Hepatocyte (in vitro differentiated cells): ENCODE measurements at regions not wholly inside any gene's neighbourhood (a gene's known extent, or its start where the extent isn't known, plus 50 kb on each side); places are given as distances from the start of the nearest gene placed in this dataset.

Experiments used
- DNase-seq: peaks from one replicate; pipeline ENCODE4 v3.0.0-alpha.2; 2016; ENCODE audit warnings: low spot score
- H2AFZ ChIP-seq: fragments of 200-600 bp; sonication (generic); 2 replicates; pipeline ENCODE4 v1.6.0; 2016; ENCODE audit warnings: antibody characterized with exemption, mild to moderate bottlenecking
- H3K27ac ChIP-seq: fragments of 200-600 bp; sonication (generic); 2 replicates; pipeline ENCODE4 v1.5.1; 2016; ENCODE audit warnings: mild to moderate bottlenecking
- H3K27me3 ChIP-seq: fragments of 200-600 bp; sonication (generic); 2 replicates; pipeline ENCODE4 v1.6.1; 2016
- H3K36me3 ChIP-seq: fragments of 200-600 bp; sonication (generic); replicated peaks from 2 replicates; pipeline ENCODE4 v1.5.1; 2016; ENCODE audit warnings: low read depth; ENCODE audit not compliant: insufficient read depth
- H3K4me1 ChIP-seq: fragments of 200-600 bp; sonication (generic); 2 replicates; pipeline ENCODE4 v1.5.1; 2016; ENCODE audit warnings: mild to moderate bottlenecking, moderate library complexity; ENCODE audit not compliant: insufficient read depth
- H3K4me2 ChIP-seq: fragments of 200-600 bp; sonication (generic); 2 replicates; pipeline ENCODE4 v1.6.0; 2016
- H3K4me3 ChIP-seq: fragments of 200-600 bp; sonication (generic); 2 replicates; pipeline ENCODE4 v1.5.1; 2016; ENCODE audit warnings: mild to moderate bottlenecking
- H3K79me2 ChIP-seq: fragments of 200-600 bp; sonication (generic); 2 replicates; pipeline ENCODE4 v1.6.0; 2017; ENCODE audit warnings: mild to moderate bottlenecking
- H3K9me2 ChIP-seq: fragments of 200-600 bp; sonication (generic); replicated peaks from 2 replicates; pipeline ENCODE4 v1.6.0; 2017; ENCODE audit warnings: mild to moderate bottlenecking; ENCODE audit not compliant: insufficient read depth
- H3K9me3 ChIP-seq: fragments of 200-600 bp; sonication (generic); 2 replicates; pipeline ENCODE4 v1.5.1; 2016; ENCODE audit warnings: low read depth, mild to moderate bottlenecking
- H4K20me1 ChIP-seq: fragments of 200-600 bp; sonication (generic); 2 replicates; pipeline ENCODE4 v1.6.0; 2016; ENCODE audit warnings: mild to moderate bottlenecking; ENCODE audit not compliant: insufficient read depth, poor library complexity, severe bottlenecking
- EZH2 ChIP-seq: fragments of 200-600 bp; sonication (generic); IDR thresholded peaks from 2 replicates; pipeline ENCODE4 v1.6.1; 2016; ENCODE audit warnings: antibody characterized with exemption, mild to moderate bottlenecking, borderline replicate concordance
- EZH2phosphoT487 ChIP-seq: fragments of 200-600 bp; sonication (generic); IDR thresholded peaks from one replicate; pipeline ENCODE4 v1.6.1; 2018; ENCODE audit warnings: antibody characterized with exemption, mild to moderate bottlenecking, low read depth, moderate library complexity; ENCODE audit not compliant: unreplicated experiment, severe bottlenecking
- WGBS: methylation state at CpG from one replicate; pipeline ENCODE4 v1.1.6; 2016; ENCODE audit warnings: low lambda C conversion rate; ENCODE audit errors: missing lambda C conversion rate; 5-methylcytosine and 5-hydroxymethylcytosine counted together
- TF ChIP-seq, protein P1 (sequence below): fragments of 200-600 bp; sonication (generic); IDR thresholded peaks from 2 replicates; pipeline ENCODE4 v1.5.1; 2016; ENCODE audit warnings: antibody characterized with exemption, mild to moderate bottlenecking; ENCODE audit not compliant: poor library complexity

DNA sequence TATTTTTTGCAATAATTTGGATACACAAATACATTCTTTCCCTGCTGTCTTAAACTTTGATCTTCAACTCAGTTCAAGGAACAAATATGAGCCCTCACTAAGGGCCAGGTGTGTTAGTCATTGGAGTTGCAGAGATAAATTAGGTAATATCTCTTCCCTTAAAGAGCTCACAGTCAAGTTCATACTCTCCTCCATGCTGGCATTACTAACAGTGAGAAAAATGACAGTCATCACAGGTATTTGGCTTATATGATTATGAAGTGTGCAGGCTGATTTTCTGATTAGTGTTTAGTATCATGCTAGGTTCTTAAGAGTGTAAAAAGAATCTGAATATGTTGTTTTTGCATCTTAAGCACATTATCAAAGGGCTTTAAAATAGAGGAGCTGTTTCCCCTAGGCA, 594.7 kb downstream of the CCER1 start:
- H3K9me3 ChIP-seq, result no peaks in the 10 kb centered on the region
- DNase-seq, result no peak
- H3K4me3 ChIP-seq, result no peak overlapping the region
- no peak overlapping the region for H3K27ac ChIP-seq
- no peaks in the 10 kb centered on the region for H3K27me3 ChIP-seq
- no peaks in the 10 kb centered on the region for H4K20me1 ChIP-seq
- TF ChIP-seq EZH2phosphoT487, result no peak
- TF ChIP-seq, protein P1, sequence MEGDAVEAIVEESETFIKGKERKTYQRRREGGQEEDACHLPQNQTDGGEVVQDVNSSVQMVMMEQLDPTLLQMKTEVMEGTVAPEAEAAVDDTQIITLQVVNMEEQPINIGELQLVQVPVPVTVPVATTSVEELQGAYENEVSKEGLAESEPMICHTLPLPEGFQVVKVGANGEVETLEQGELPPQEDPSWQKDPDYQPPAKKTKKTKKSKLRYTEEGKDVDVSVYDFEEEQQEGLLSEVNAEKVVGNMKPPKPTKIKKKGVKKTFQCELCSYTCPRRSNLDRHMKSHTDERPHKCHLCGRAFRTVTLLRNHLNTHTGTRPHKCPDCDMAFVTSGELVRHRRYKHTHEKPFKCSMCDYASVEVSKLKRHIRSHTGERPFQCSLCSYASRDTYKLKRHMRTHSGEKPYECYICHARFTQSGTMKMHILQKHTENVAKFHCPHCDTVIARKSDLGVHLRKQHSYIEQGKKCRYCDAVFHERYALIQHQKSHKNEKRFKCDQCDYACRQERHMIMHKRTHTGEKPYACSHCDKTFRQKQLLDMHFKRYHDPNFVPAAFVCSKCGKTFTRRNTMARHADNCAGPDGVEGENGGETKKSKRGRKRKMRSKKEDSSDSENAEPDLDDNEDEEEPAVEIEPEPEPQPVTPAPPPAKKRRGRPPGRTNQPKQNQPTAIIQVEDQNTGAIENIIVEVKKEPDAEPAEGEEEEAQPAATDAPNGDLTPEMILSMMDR, result no peak
- no peak for TF ChIP-seq EZH2
- H2AFZ ChIP-seq, result no peak overlapping the region
- no peak overlapping the region for H3K4me2 ChIP-seq
- H3K4me1 ChIP-seq, result no peaks in the 10 kb centered on the region
- no peaks in the 10 kb centered on the region for H3K79me2 ChIP-seq
- no peaks in the 10 kb centered on the region for H3K36me3 ChIP-seq
- H3K9me2 ChIP-seq, result no peaks in the 10 kb centered on the region

DNA sequence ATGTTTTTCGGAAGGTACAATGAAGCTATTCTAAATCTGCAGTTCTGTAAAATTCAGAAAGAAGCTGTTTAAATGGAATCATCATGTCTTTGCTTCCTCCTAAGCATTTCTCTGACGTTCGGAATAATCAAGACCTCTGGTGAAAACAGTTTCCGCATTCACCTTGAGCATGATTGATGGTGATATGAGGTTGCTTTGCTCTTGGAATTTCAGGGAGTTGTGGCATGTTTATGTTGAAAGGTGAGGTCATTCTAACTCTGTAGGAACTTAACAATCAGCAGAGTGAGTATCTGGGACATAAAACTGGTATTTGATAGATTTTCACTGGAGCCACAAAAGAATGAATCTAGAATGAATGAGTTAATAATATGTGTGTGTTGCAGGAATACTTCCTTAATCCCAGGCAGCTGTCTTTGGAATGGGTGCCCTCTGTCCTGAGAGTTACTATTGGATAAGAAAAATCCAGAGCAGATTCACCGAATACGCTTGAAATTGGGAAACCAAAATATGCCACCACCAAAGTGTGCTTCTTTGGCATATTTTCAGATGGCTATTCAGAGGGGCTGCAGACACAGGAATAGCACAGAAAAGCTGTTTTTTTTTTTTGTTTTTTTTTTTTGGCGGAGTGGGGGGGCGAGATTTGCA, 599.1 kb downstream of the CCER1 start:
- Histone ChIP-seq H3K9me2 (no peaks in the 10 kb centered on the region), H3K27ac (no peak overlapping the region), H3K4me3 (no peak overlapping the region), H3K27me3 (no peaks in the 10 kb centered on the region), H3K79me2 (no peaks in the 10 kb centered on the region), H3K4me2 (no peak overlapping the region), H3K9me3 (no peaks in the 10 kb centered on the region), H2AFZ (no peak overlapping the region), H3K36me3 (no peaks in the 10 kb centered on the region), H3K4me1 (no peaks in the 10 kb centered on the region), H4K20me1 (no peaks in the 10 kb centered on the region)
- TF ChIP-seq EZH2phosphoT487 (no peak), EZH2 (no peak)
- TF ChIP-seq, protein P1, result no peak
- DNase-seq, result peak; percentile 4
- 62% methylated on average over 8 of the region's 8 CpGs for WGBS

DNA sequence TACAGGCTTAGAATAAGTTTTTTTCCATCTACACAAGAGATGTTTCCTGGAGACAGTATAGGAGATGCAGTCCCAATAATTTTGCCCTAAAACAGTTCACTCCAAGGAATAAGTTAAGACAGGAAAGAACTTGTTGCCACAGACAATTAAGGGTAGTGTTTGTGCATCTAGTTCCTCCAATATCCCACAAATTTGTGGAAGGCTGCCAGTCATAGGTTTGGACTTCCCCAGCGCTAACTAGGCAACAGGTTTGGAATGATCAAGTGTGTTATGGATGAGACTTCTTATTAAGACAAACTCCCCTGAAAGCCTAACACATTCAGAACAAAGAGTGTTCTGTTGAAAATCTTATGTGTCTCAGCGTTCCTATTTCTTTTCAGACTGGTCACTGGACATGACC, 611.0 kb downstream of the CCER1 start:
- no peaks in the 10 kb centered on the region for H3K9me3 ChIP-seq

More for the DNA sequence above, 611.0 kb downstream of the CCER1 start:
- no peak for TF ChIP-seq EZH2
- no peak for TF ChIP-seq EZH2phosphoT487
- TF ChIP-seq, protein P1, result no peak
- Histone ChIP-seq H4K20me1 (no peaks in the 10 kb centered on the region), H3K9me2 (no peaks in the 10 kb centered on the region), H3K36me3 (no peaks in the 10 kb centered on the region), H3K4me3 (no peak overlapping the region), H3K4me1 (no peaks in the 10 kb centered on the region), H3K27ac (no peak overlapping the region), H3K27me3 (no peaks in the 10 kb centered on the region), H3K79me2 (no peaks in the 10 kb centered on the region), H3K4me2 (no peak overlapping the region), H2AFZ (no peak overlapping the region)
- 95% methylated on average over 2 of the region's 2 CpGs for WGBS
- DNase-seq, result no peak
